ENCODE measurements at regions not wholly inside any gene's neighbourhood (a gene's known extent, or its start where the extent isn't known, plus 50 kb on each side); places are given as distances from the start of the nearest gene placed in this dataset.

- Histone ChIP-seq H3K4me3 (no peak overlapping the region), H3K36me3 (no peaks in the 10 kb centered on the region), H3K9me3 (no peaks in the 10 kb centered on the region), H3K27ac (no peak overlapping the region), H3K27me3 (no peaks in the 10 kb centered on the region), H3K4me1 (no peaks in the 10 kb centered on the region)
- ATAC-seq (no peak), DNase-seq (no peak)
- TF ChIP-seq POLR2A (IDR thresholded peaks at IDR 0.05) (no peak), CTCF (IDR thresholded peaks at IDR 0.05 in 4 of 5, conservative IDR thresholded peaks at IDR 0.05 in 1 of 5) (no peak)
- in situ Hi-C loops (cut with MboI; ENCODE audit: low sequenced_read_pairs in 4 of 4): no loop called here
- intact Hi-C loops (cut with DNase I; ENCODE audit: low total_unique reads): no loop called here
Measured at GRCh38 chr9:95580812-95581761, 64.3 kb upstream of the PTCH1 start.

- Histone ChIP-seq H3K27me3 (peaks cover 7 to 21% (median 16%) of the 10 kb centered on the region in 3 donors), H3K9me3 (no peaks in the 10 kb centered on the region), H3K36me3 (no peaks in the 10 kb centered on the region), H3K4me1 (no peaks in the 10 kb centered on the region), H3K27ac (no peak overlapping the region), H3K4me3 (no peak overlapping the region)
- in situ Hi-C loops (cut with MboI; ENCODE audit: low sequenced_read_pairs in 4 of 4): no loop called here
- DNase-seq: no peak
- intact Hi-C loops (cut with DNase I; ENCODE audit: low total_unique reads): no loop called here
- no peak for TF ChIP-seq CTCF (IDR thresholded peaks at IDR 0.05 in 4 of 5, conservative IDR thresholded peaks at IDR 0.05 in 1 of 5)
- no peak for TF ChIP-seq POLR2A (IDR thresholded peaks at IDR 0.05)
- no peak for ATAC-seq
Measured at GRCh38 chr9:95574866-95575553, 58.2 kb upstream of the PTCH1 start.

GRCh38 chr9:95574176-95574575, 57.4 kb upstream of the PTCH1 start:
- H3K4me3 ChIP-seq: no peak overlapping the region
- in situ Hi-C loops (cut with MboI; ENCODE audit: low sequenced_read_pairs in 4 of 4): no loop called here
- peaks cover 11 to 26% (median 19%) of the 10 kb centered on the region in 3 donors for H3K27me3 ChIP-seq
- H3K4me1 ChIP-seq: no peaks in the 10 kb centered on the region
- no peak for TF ChIP-seq POLR2A (IDR thresholded peaks at IDR 0.05)
- TF ChIP-seq CTCF (IDR thresholded peaks at IDR 0.05 in 4 of 5, conservative IDR thresholded peaks at IDR 0.05 in 1 of 5): no peak
- ATAC-seq (no peak), DNase-seq (no peak)
- intact Hi-C loops (cut with DNase I; ENCODE audit: low total_unique reads): no loop called here
- H3K27ac ChIP-seq: no peak overlapping the region
- no peaks in the 10 kb centered on the region for H3K36me3 ChIP-seq
- no peaks in the 10 kb centered on the region for H3K9me3 ChIP-seq

GRCh38 chr9:95573463-95573862, 56.7 kb upstream of the PTCH1 start:
- DNase-seq (no peak), ATAC-seq (no peak)
- no peaks in the 10 kb centered on the region for H3K4me1 ChIP-seq
- in situ Hi-C loops (cut with MboI; ENCODE audit: low sequenced_read_pairs in 4 of 4): no loop called here
- H3K9me3 ChIP-seq: no peaks in the 10 kb centered on the region
- H3K4me3 ChIP-seq: no peak overlapping the region
- no peaks in the 10 kb centered on the region for H3K36me3 ChIP-seq
- intact Hi-C loops (cut with DNase I; ENCODE audit: low total_unique reads): no loop called here
- peaks cover 18 to 33% (median 26%) of the 10 kb centered on the region in 3 donors for H3K27me3 ChIP-seq
- TF ChIP-seq CTCF (IDR thresholded peaks at IDR 0.05 in 4 of 5, conservative IDR thresholded peaks at IDR 0.05 in 1 of 5) (no peak), POLR2A (IDR thresholded peaks at IDR 0.05) (no peak)
- no peak overlapping the region for H3K27ac ChIP-seq

Measured in gastrocnemius medialis (tissue), 4 donors.